ENCODE measurements at regions not wholly inside any gene's neighbourhood (a gene's known extent, or its start where the extent isn't known, plus 50 kb on each side); places are given as distances from the start of the nearest gene placed in this dataset.

- no peak overlapping the region for H3K27ac ChIP-seq (ENCODE audit: extremely low read depth, low read depth, low read length)
- TF ChIP-seq ZNF16 (tag by site-specific recombination; IDR thresholded peaks at IDR 0.05; ENCODE audit: low read depth) (no peak), KLF7 (tag by site-specific recombination; IDR thresholded peaks at IDR 0.05; ENCODE audit: borderline replicate concordance) (no peak), REPIN1 (tag by site-specific recombination; IDR thresholded peaks at IDR 0.05; ENCODE audit: low read depth) (no peak), ZNF701 (tag by site-specific recombination; IDR thresholded peaks at IDR 0.05) (no peak), ZNF645 (tag by site-specific recombination; IDR thresholded peaks at IDR 0.05) (no peak), ZBTB17 (tag by site-specific recombination; IDR thresholded peaks at IDR 0.05) (no peak), ZNF2 (tag by site-specific recombination; IDR thresholded peaks at IDR 0.05) (no peak), RBAK (tag by site-specific recombination; IDR thresholded peaks at IDR 0.05) (no peak), ZEB2 (tag by site-specific recombination; IDR thresholded peaks at IDR 0.05) (no peak), ZNF747 (tag by site-specific recombination; IDR thresholded peaks at IDR 0.05) (no peak), ZBTB20 (tag by site-specific recombination; IDR thresholded peaks at IDR 0.05) (no peak), SP2 (tag by site-specific recombination; IDR thresholded peaks at IDR 0.05) (no peak)
- no peak overlapping the region for H3K4me3 ChIP-seq (ENCODE audit: low read depth, low read length)
- POLR2A ChIA-PET = no interaction called here
- no peaks in the 10 kb centered on the region for H3K36me3 ChIP-seq (ENCODE audit: control insufficient read depth in 2 of 2, insufficient read depth in 1 of 2, low read length in 2 of 2)
- H3K4me1 ChIP-seq (ENCODE audit: control insufficient read depth, insufficient read depth, low read length) = no peaks in the 10 kb centered on the region
- CTCF ChIA-PET = interaction anchor here (1.0 kb wide), 1 partner anchor 17 kb away, joined by 3 read pairs; no protein-coding TSS in a partner anchor
- H3K9me3 ChIP-seq (ENCODE audit: control insufficient read depth, insufficient read depth, low read depth, low read length) = no peaks in the 10 kb centered on the region
Measured at GRCh38 chr12:78579846-78580245, 284.7 kb upstream of the SYT1 start.

GRCh38 chr12:78580296-78580695, 284.3 kb upstream of the SYT1 start:
- ChIA-PET CTCF (interaction anchor here (1.0 kb wide), 1 partner anchor 16 kb away, joined by 3 read pairs; no protein-coding TSS in a partner anchor), POLR2A (no interaction called here)
- Histone ChIP-seq H3K9me3 (ENCODE audit: control insufficient read depth, insufficient read depth, low read depth, low read length) (no peaks in the 10 kb centered on the region), H3K4me1 (ENCODE audit: control insufficient read depth, insufficient read depth, low read length) (no peaks in the 10 kb centered on the region), H3K36me3 (ENCODE audit: control insufficient read depth in 2 of 2, insufficient read depth in 1 of 2, low read length in 2 of 2) (no peaks in the 10 kb centered on the region), H3K4me3 (ENCODE audit: low read depth, low read length) (no peak overlapping the region), H3K27ac (ENCODE audit: extremely low read depth, low read depth, low read length) (no peak overlapping the region)
- TF ChIP-seq ZNF518A (tag by site-specific recombination; conservative IDR thresholded peaks at IDR 0.05; ENCODE audit: low read depth) = no peak
- no peak for TF ChIP-seq ZNF280C (tag by site-specific recombination; IDR thresholded peaks at IDR 0.05)
- TF ChIP-seq ZNF148 (tag by site-specific recombination; IDR thresholded peaks at IDR 0.05; ENCODE audit: borderline replicate concordance) = no peak
- no peak for TF ChIP-seq ZNF639 (tag by site-specific recombination; IDR thresholded peaks at IDR 0.05)
- TF ChIP-seq ZNF664 (tag by site-specific recombination; IDR thresholded peaks at IDR 0.05) = no peak
- no peak for TF ChIP-seq ZBTB7A (tag by site-specific recombination; IDR thresholded peaks at IDR 0.05; ENCODE audit: low read depth)
- TF ChIP-seq ZNF391 (tag by site-specific recombination; IDR thresholded peaks at IDR 0.05; ENCODE audit: borderline replicate concordance, low read depth) = no peak
- TF ChIP-seq ZNF433 (tag by site-specific recombination; IDR thresholded peaks at IDR 0.05; ENCODE audit: low read depth) = no peak
- no peak for TF ChIP-seq ZNF2 (tag by site-specific recombination; IDR thresholded peaks at IDR 0.05)
- no peak for TF ChIP-seq SCRT1 (tag by site-specific recombination; IDR thresholded peaks at IDR 0.05; ENCODE audit: borderline replicate concordance)
- TF ChIP-seq ZNF184 (tag by site-specific recombination; IDR thresholded peaks at IDR 0.05) = no peak

Data from HEK293 (cell line).